H9 (cell line): ENCODE measurements at regions not wholly inside any gene's neighbourhood (a gene's known extent, or its start where the extent isn't known, plus 50 kb on each side); places are given as distances from the start of the nearest gene placed in this dataset.

Experiments used
- DNase-seq: peaks from one replicate; pipeline ENCODE4 v3.0.0-alpha.2; 2017
- H2AFZ ChIP-seq: one replicate; pipeline ENCODE4 v1.6.1; 2013; ENCODE audit warnings: mild to moderate bottlenecking, low read length, control low read depth, moderate library complexity
- H2AK5ac ChIP-seq: 2 replicates; pipeline ENCODE4 v1.6.1; 2013; ENCODE audit warnings: low read length, control low read depth, mixed read lengths; ENCODE audit not compliant: insufficient read length
- H2BK120ac ChIP-seq: one replicate; pipeline ENCODE4 v1.6.1; 2013; ENCODE audit warnings: low read depth, mild to moderate bottlenecking, low read length, control low read depth, inconsistent platforms; ENCODE audit not compliant: poor library complexity, severe bottlenecking
- H2BK12ac ChIP-seq: 2 replicates; pipeline ENCODE4 v1.6.1; 2013; ENCODE audit warnings: low read length, control low read depth, mixed read lengths, low read depth; ENCODE audit not compliant: insufficient read length
- H2BK15ac ChIP-seq: 2 replicates; pipeline ENCODE4 v1.6.1; 2013; ENCODE audit warnings: low read depth, low read length, control low read depth
- H2BK20ac ChIP-seq: one replicate; pipeline ENCODE4 v1.6.1; 2013; ENCODE audit warnings: low read depth, mild to moderate bottlenecking, low read length, control low read depth, inconsistent platforms; ENCODE audit not compliant: poor library complexity, severe bottlenecking
- H2BK5ac ChIP-seq: 2 replicates; pipeline ENCODE4 v1.6.1; 2013; ENCODE audit warnings: low read length, control low read depth, mixed read lengths; ENCODE audit not compliant: insufficient read length
- H3K14ac ChIP-seq: 2 replicates; pipeline ENCODE4 v1.6.1; 2013; ENCODE audit warnings: low read length, control low read depth; ENCODE audit not compliant: insufficient read depth
- H3K18ac ChIP-seq: 2 replicates; pipeline ENCODE4 v1.6.1; 2013; ENCODE audit warnings: low read depth, mild to moderate bottlenecking, mixed read lengths, low read length, control low read depth; ENCODE audit not compliant: insufficient read length
- H3K23ac ChIP-seq: 2 replicates; pipeline ENCODE4 v1.6.1; 2013; ENCODE audit warnings: low read length, control low read depth, mixed read lengths, low read depth; ENCODE audit not compliant: insufficient read length
- H3K23me2 ChIP-seq: 2 replicates; pipeline ENCODE4 v1.6.1; 2013; ENCODE audit warnings: low read depth, mild to moderate bottlenecking, mixed read lengths, low read length, control low read depth; ENCODE audit not compliant: insufficient read length, poor library complexity, severe bottlenecking
- H3K27ac ChIP-seq: 2 replicates; pipeline ENCODE4 v1.5.1; 2013; ENCODE audit warnings: low read length, control low read depth, mixed read lengths, low read depth; ENCODE audit not compliant: insufficient read length
- H3K27me3 ChIP-seq: 2 replicates; pipeline ENCODE4 v1.6.1; 2013; ENCODE audit warnings: low read length, control low read depth, inconsistent platforms; ENCODE audit not compliant: insufficient read depth
- H3K4ac ChIP-seq: 2 replicates; pipeline ENCODE4 v1.6.1; 2013; ENCODE audit warnings: low read depth, mild to moderate bottlenecking, control low read depth, inconsistent platforms, low read length, moderate library complexity
- H3K4me1 ChIP-seq: 2 replicates; pipeline ENCODE4 v1.6.1; 2013; ENCODE audit warnings: low read length, control low read depth, inconsistent platforms; ENCODE audit not compliant: insufficient read depth
- H3K4me2 ChIP-seq: 2 replicates; pipeline ENCODE4 v1.6.1; 2013; ENCODE audit warnings: low read length, control low read depth, mixed read lengths; ENCODE audit not compliant: insufficient read length, insufficient read depth
- H3K56ac ChIP-seq: 2 replicates; pipeline ENCODE4 v1.6.1; 2013; ENCODE audit warnings: low read depth, mild to moderate bottlenecking, mixed read lengths, low read length, control low read depth; ENCODE audit not compliant: insufficient read length
- H3K79me1 ChIP-seq: 2 replicates; pipeline ENCODE4 v1.6.1; 2013; ENCODE audit warnings: low read depth, mild to moderate bottlenecking, moderate library complexity, low read length, control low read depth, inconsistent platforms; ENCODE audit not compliant: insufficient read depth, poor library complexity, severe bottlenecking
- H3K79me2 ChIP-seq: 2 replicates; pipeline ENCODE4 v1.6.1; 2013; ENCODE audit warnings: low read length, control low read depth, inconsistent platforms; ENCODE audit not compliant: insufficient read depth
- H3K9ac ChIP-seq: 2 replicates; pipeline ENCODE4 v1.6.1; 2013; ENCODE audit warnings: low read length, control low read depth, mixed read lengths; ENCODE audit not compliant: insufficient read length; ENCODE audit errors: extremely low read depth
- H3K9me3 ChIP-seq: one replicate; pipeline ENCODE4 v1.6.1; 2013; ENCODE audit warnings: low read depth, low read length, inconsistent platforms; ENCODE audit not compliant: control insufficient read depth
- H3T11ph ChIP-seq: one replicate; pipeline ENCODE4 v1.6.1; 2013; ENCODE audit warnings: mild to moderate bottlenecking, low read length, control low read depth, inconsistent platforms
- H4K20me1 ChIP-seq: one replicate; pipeline ENCODE4 v1.6.1; 2013; ENCODE audit not compliant: control insufficient read depth, insufficient read length, insufficient read depth
- H4K5ac ChIP-seq: 2 replicates; pipeline ENCODE4 v1.6.1; 2013; ENCODE audit warnings: low read depth, mild to moderate bottlenecking, mixed read lengths, low read length, control low read depth; ENCODE audit not compliant: insufficient read length
- H4K8ac ChIP-seq: replicated peaks from 2 replicates; pipeline ENCODE4 v1.6.1; 2013; ENCODE audit warnings: low read length, control low read depth, mixed read lengths, low read depth; ENCODE audit not compliant: insufficient read length
- H4K91ac ChIP-seq: 2 replicates; pipeline ENCODE4 v1.6.1; 2013; ENCODE audit warnings: low read depth, mild to moderate bottlenecking, moderate library complexity, mixed read lengths, low read length, control low read depth; ENCODE audit not compliant: insufficient read length
- H3K27ac Mint-ChIP-seq, 3 experiments: 2 replicates in 2 of 3; 3 replicates in 1 of 3; pipeline ENCODE4 v1.8.0; 2020 to 2021; ENCODE audit warnings: mixed read lengths in 3 of 3, mild to moderate bottlenecking in 1 of 3, moderate library complexity in 1 of 3
- H3K27me3 Mint-ChIP-seq: 2 replicates; pipeline ENCODE4 v1.8.0; 2021; ENCODE audit warnings: low read depth, mild to moderate bottlenecking, moderate library complexity, mixed read lengths
- H3K36me3 Mint-ChIP-seq, 3 experiments: 2 replicates in 2 of 3; 3 replicates in 1 of 3; pipeline ENCODE4 v1.8.0; 2020 to 2021; ENCODE audit warnings: low read depth in 3 of 3, mixed read lengths in 3 of 3; ENCODE audit not compliant: insufficient read depth in 1 of 3
- H3K4me1 Mint-ChIP-seq, 2 experiments: 2 replicates each; pipeline ENCODE4 v1.8.0; 2020; ENCODE audit warnings: mixed read lengths in 2 of 2
- H3K4me3 Mint-ChIP-seq, 2 experiments: 2 replicates in 1 of 2; 3 replicates in 1 of 2; pipeline ENCODE4 v1.8.0; 2020 to 2021; ENCODE audit warnings: mild to moderate bottlenecking in 2 of 2, mixed read lengths in 2 of 2, moderate library complexity in 1 of 2
- H3K9me3 Mint-ChIP-seq, 2 experiments: 2 replicates in 1 of 2; 3 replicates in 1 of 2; pipeline ENCODE4 v1.8.0; 2020; ENCODE audit warnings: mild to moderate bottlenecking in 2 of 2, mixed read lengths in 2 of 2, moderate library complexity in 1 of 2
- WGBS: extraction: QIAGEN DNeasy Blood & Tissue Kit; methylation state at CpG from one replicate; pipeline ENCODE4 v1.1.7; 2013; ENCODE audit warnings: missing lambda C conversion rate, low lambda C conversion rate, mixed read lengths; ENCODE audit not compliant: insufficient read length; ENCODE audit errors: extremely low coverage; 5-methylcytosine and 5-hydroxymethylcytosine counted together
- TF ChIP-seq, protein P1 (sequence below): fragments of 200-600 bp; sonication (generic); conservative IDR thresholded peaks from 3 replicates; pipeline ENCODE4 v1.8.0; 2021; ENCODE audit warnings: antibody characterized with exemption, mild to moderate bottlenecking

DNA sequence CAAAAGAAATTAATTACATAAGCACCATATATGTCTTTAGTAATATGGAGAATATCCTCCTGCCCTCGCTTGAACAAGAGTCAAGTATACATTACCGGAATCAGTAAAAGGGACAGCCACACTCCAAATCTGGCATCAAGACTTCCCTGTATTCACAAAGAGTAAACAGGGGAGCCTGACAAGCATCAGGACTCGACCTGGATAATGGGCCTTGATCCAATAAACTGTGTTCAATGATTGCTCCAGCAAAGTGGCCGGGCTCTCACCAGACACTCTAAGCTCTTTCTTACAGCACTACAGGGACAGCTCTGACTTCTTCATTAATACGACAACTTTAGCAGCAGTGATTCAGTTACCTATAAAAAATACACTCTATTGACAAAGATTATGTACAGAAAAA lies 307.9 kb upstream of the POU3F2 start:
- Histone ChIP-seq H3K9me3 (no peaks in the 10 kb centered on the region), H4K20me1 (no peaks in the 10 kb centered on the region), H4K91ac (no peak overlapping the region), H3K27me3 (no peaks in the 10 kb centered on the region), H3K27ac (no peak overlapping the region), H2BK5ac (no peak overlapping the region), H2BK12ac (no peak overlapping the region), H3K4me2 (no peak overlapping the region), H3K56ac (no peak overlapping the region), H2AFZ (no peak overlapping the region), H3K79me1 (no peaks in the 10 kb centered on the region), H3K79me2 (no peaks in the 10 kb centered on the region), H3K23ac (no peak overlapping the region), H2BK120ac (no peak overlapping the region), H4K8ac (no peak overlapping the region), H3K14ac (no peak overlapping the region), H4K5ac (no peak overlapping the region), H3K9ac (no peak overlapping the region), H3K4me1 (peaks cover 2% of the 10 kb centered on the region; the same call in 1 of the 2 replicates), H3K23me2 (no peaks in the 10 kb centered on the region), H3K18ac (no peak overlapping the region), H2BK15ac (no peak overlapping the region), H2AK5ac (no peak overlapping the region), H2BK20ac (no peak overlapping the region), H3T11ph (no peak overlapping the region), H3K4ac (no peak overlapping the region)
- TF ChIP-seq, protein P1, sequence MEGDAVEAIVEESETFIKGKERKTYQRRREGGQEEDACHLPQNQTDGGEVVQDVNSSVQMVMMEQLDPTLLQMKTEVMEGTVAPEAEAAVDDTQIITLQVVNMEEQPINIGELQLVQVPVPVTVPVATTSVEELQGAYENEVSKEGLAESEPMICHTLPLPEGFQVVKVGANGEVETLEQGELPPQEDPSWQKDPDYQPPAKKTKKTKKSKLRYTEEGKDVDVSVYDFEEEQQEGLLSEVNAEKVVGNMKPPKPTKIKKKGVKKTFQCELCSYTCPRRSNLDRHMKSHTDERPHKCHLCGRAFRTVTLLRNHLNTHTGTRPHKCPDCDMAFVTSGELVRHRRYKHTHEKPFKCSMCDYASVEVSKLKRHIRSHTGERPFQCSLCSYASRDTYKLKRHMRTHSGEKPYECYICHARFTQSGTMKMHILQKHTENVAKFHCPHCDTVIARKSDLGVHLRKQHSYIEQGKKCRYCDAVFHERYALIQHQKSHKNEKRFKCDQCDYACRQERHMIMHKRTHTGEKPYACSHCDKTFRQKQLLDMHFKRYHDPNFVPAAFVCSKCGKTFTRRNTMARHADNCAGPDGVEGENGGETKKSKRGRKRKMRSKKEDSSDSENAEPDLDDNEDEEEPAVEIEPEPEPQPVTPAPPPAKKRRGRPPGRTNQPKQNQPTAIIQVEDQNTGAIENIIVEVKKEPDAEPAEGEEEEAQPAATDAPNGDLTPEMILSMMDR: no peak
- Mint-ChIP-seq H3K27ac (peak overlapping the region in 1 of 3 experiments; percentile 76; a peak in 1 of 7 replicates), H3K4me3 (no peak overlapping the region), H3K4me1 (peaks cover 24 to 26% of the 10 kb centered on the region in 2 experiments), H3K36me3 (peaks cover 2 to 25% (median 10%) of the 10 kb centered on the region in 3 experiments; a peak in 6 of 7 replicates), H3K27me3 (peaks cover 22% of the 10 kb centered on the region), H3K9me3 (peaks cover 15% of the 10 kb centered on the region in 2 experiments)
- WGBS: no CpG with 5 or more reads among the region's 5 CpGs
- DNase-seq: no peak
